Fibroblast of peridontal ligament (primary cell): ENCODE measurements at regions not wholly inside any gene's neighbourhood (a gene's known extent, or its start where the extent isn't known, plus 50 kb on each side); places are given as distances from the start of the nearest gene placed in this dataset.

ENCODE experiments used
- DNase-seq: peaks from one replicate; pipeline ENCODE4 v3.0.0-alpha.2; 2010; ENCODE audit errors: extremely low read depth

- no peak for DNase-seq
Observed at GRCh38 chr19:32202244-32202643, 143.2 kb upstream of the ZNF507 start.

DNA sequence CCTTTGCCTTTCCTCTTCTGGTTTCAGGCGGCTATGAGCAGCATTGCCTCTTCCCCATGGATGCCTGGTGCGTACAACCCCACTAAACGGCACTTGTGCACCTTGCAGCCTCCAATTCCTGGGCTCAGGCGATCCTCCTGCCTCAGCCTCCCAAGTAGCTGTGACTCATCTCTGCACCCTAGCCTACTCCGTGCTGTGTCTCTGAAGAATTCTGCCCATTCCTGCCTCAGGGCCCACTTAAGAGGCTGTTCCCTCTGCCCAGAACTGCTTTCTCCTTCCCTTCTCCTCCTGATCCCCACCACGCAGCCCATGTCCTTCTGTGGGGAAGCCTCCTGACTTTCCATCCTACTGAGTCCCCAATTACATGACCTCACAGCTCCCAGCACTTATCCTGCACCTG lies 142.2 kb upstream of the ZNF507 start:
- no peak for DNase-seq

- no peak for DNase-seq
Observed at GRCh38 chr19:32206065-32206464, 139.3 kb upstream of the ZNF507 start.

GRCh38 chr19:32208060-32208459 lies 137.3 kb upstream of the ZNF507 start:
- no peak for DNase-seq

DNA sequence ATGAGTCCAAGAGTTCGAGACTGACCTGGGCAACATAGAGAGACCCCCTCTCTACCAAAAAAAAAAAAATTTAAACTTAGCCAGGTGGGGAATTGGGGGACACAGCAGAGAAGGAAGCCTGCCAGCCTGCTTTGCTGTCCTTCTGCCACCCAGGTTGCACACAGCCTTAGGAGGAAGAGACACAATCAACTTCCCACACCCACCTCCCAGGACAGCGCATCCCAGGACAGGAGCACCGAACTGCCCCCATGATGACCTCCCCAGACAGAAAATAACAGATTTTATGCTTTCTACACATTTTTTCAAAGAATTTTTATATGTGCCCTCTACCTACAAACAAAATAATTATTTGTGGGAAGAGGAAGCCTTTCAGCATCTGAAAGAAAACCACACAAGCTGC lies 126.0 kb upstream of the ZNF507 start:
- DNase-seq = no peak

- DNase-seq = no peak
Observed at GRCh38 chr19:32219881-32220472, 125.4 kb upstream of the ZNF507 start.

GRCh38 chr19:32220951-32221350 lies 124.5 kb upstream of the ZNF507 start:
- DNase-seq = no peak

DNA sequence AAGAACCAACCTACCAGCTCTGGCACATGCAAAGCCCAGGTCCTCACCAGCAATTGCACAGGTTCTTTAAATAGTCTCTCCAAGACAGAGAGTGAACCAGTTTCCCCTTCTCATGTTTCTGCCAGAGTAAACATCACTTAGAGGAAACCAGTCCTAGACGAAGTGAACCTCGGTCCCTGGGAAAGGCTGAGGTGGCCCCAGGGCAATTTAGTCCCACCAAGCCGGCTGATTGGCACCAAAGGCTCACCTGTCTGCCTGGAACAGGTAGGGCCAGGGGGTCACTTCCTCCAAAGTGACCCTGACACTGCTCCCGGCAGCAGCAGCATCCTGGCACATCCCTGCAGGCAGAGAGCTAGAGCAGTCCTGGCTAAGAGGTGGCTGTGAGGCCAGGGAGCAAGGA lies 122.9 kb upstream of the ZNF507 start:
- no peak for DNase-seq

GRCh38 chr19:32223106-32223505 lies 122.3 kb upstream of the ZNF507 start:
- no peak for DNase-seq

- DNase-seq = no peak
Observed at GRCh38 chr19:32223595-32224370, 121.6 kb upstream of the ZNF507 start.

DNA sequence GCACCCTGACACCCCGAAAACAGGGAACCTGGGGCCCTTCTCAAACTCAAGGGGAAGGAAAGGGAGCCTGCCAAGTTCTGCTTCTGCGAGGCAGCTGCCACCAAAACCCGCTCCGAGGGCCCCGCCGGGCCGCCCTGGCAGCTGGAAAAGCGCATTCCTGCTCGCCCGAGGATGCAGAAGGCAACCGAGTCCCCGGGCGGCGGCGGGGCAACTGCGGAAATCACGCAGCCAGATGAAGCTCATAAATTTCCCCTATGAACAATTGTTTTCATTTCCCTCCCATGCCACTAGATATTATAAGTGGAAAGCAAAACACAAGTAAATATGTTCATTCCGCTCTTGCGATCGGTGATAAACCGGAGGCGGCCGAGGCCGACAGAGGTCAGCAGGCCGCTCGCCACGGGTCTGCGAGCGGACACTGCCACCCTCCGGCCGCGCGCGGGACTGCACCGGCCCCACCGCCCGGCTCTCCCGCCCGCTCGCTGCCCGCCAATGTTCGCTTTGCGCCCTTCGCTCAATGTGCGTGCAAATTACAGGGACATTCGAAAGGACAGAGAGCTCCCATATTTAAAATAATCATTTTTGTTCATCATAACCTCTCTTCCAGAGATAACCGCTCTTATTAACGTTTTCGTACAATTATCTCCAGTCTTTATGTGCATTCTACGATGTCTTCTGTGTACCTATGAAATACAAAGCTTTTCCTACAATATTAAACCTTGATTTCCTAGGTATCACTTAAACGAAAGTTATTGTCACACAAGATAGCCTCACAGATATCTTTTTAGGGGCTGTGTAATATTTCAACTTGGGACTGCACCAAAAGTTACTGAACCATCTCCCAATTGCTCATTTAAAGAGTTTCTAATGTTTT lies 120.8 kb upstream of the ZNF507 start:
- DNase-seq = peak; percentile 23

DNA sequence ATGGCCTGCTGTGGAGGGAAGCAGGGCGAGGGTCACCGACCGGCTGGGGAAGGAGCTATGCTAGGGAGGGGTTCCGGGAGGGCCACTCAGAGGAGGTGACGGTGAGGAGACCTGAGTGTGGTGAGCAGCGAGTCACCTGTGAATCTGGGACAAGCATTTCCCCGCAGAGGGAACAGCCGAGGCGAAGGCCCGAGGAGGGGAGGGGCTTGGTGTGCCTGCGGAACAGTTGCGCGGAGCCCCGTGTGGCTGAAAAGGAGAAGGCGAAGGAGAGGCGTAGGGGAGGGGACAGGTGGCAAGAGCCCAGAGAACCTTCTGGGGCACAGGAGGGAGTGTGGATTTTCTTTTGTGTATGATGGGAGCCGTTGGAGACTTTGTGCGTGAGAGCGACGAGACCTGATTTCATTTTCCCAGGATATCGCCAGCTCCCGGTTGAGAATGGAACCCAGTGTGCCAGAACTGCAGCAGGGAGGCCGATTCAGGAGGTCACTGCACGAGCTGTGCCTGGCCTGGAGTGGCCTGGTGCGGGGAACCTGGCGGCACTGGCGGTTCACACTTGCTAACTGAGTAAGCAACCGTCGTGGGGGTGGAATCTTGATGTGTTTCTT lies 117.7 kb upstream of the ZNF507 start:
- DNase-seq = no peak

- no peak for DNase-seq
Observed at GRCh38 chr19:32230441-32230840, 115.0 kb upstream of the ZNF507 start.

- DNase-seq = no peak
Observed at GRCh38 chr19:32231020-32231419, 114.4 kb upstream of the ZNF507 start.

- no peak for DNase-seq
Observed at GRCh38 chr19:32231691-32232090, 113.7 kb upstream of the ZNF507 start.

- DNase-seq = no peak
Observed at GRCh38 chr19:32232449-32232848, 113.0 kb upstream of the ZNF507 start.

- no peak for DNase-seq
Observed at GRCh38 chr19:32233091-32233490, 112.3 kb upstream of the ZNF507 start.

GRCh38 chr19:32233885-32234284 lies 111.5 kb upstream of the ZNF507 start:
- no peak for DNase-seq

DNA sequence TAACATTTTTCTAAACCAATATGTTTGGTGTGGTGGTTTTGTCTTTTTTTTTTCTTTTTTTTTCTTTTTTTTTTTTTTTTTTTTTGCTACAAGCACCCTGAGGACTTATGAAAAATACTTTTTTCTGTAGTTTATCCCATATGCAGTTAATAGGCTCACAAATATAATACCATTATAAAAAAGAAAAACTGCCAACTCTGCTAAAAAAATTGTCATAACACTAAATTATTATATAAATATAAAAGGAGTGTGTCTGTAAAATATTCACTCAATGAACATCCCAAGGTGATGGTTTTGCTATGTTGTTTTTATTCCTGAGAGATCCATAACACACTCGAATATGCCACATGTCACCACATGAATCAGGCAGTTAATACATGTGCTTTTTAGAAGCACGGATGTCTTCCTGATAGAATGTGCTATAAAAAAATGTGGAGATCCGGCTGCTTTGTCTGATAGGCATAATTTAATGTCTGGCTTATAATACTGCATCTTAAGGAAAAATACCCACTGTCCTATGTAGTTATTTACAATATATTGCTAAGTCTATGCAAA lies 110.7 kb upstream of the ZNF507 start:
- DNase-seq = no peak

DNA sequence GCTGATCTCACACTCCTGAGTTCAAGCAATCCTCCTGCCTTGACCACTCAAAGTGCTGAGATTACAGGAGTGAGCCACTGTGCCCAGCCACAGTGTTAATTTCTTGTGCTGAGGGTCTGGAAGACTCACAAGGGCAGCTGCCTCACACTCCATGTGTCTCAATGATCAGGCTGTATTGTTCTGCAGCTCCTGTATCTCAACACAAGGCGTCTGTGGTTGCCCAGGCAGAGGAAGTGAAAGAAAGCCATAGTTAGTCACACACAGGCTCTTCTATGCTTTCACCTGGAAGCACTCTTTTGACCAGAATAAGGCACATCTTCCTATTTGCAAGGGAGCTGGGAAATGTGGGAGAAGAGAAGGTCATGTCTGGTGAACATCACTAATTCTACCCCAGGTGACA lies 107.3 kb upstream of the ZNF507 start:
- DNase-seq = no peak

- no peak for DNase-seq
Observed at GRCh38 chr19:32240316-32240715, 105.1 kb upstream of the ZNF507 start.

DNA sequence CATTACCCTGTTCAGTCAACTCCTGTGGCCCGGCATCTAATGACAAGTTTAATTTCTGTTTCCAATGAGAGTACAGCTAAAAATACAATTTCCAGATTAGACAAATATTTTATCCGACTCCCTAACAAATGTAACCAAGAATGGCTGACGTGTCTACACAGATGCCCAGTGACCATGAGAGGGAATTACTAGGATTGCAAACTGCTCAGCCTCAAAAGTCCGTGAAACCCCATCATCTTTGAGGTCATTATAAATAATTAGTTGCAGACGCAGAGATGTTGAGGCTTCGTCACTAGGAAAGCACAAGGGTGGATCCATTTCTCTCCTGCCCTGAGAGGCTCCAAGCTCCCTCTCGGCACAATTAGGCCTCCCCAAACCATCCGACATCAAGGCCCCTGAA lies 104.1 kb upstream of the ZNF507 start:
- DNase-seq = no peak
